ENCODE measurements at regions not wholly inside any gene's neighbourhood (a gene's known extent, or its start where the extent isn't known, plus 50 kb on each side); places are given as distances from the start of the nearest gene placed in this dataset.

DNA sequence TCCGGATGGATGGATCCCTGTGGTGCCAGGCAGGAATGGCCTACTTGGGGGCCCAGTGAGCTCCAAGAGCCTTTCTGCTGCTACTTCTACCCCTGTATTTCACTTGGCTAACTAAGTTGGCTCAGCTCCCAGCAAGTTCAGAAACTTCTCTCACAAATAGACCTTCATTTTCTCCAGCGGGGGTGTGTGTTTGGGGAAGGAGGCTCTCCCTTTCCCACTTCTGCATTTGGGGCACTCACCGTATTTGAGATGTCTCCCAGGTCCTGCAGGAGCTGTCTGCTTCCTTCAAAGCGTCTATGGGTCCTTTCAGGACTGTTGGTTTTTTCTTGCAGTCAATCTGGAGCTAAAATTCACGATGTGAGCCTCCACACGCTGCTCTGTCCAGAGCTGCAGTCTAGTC is 197.7 kb downstream of the SPANXN3 start:
- H3K9me3 ChIP-seq (ENCODE audit: control insufficient read depth in 1 of 2, insufficient read depth in 1 of 2, low read depth in 1 of 2, low read length in 2 of 2): no peaks in the 10 kb centered on the region
- no peak for ATAC-seq

More for the DNA sequence above, 197.7 kb downstream of the SPANXN3 start:
- H3K4me1 ChIP-seq (ENCODE audit: control insufficient read depth in 1 of 2, insufficient read depth in 2 of 2, low read length in 2 of 2): no peaks in the 10 kb centered on the region
- H3K36me3 ChIP-seq (ENCODE audit: control insufficient read depth in 1 of 2, insufficient read depth in 2 of 2, low read length in 2 of 2): no peaks in the 10 kb centered on the region
- H3K9ac ChIP-seq (ENCODE audit: low read length): no peak overlapping the region
- ChIA-PET POLR2A (no interaction called here), RAD21 (ENCODE audit: low non-redundant PET in 1 of 2, low total read pairs in 2 of 2, uncharacterized antibody in 2 of 2, unreplicated experiment in 2 of 2) (no interaction called here), CTCF (no interaction called here)
- no TSS peak for BruUV-seq (replicated peaks)
- no peaks in the 10 kb centered on the region for H3K79me2 ChIP-seq (ENCODE audit: insufficient read depth, low read length)
- DNase-seq (ENCODE audit: low read depth, low spot score): no peak
- intact Hi-C loops (cut with micrococcal nuclease): no loop called here
- no peaks in the 10 kb centered on the region for H3K27me3 ChIP-seq (ENCODE audit: insufficient read depth, low read length)
- no peaks in the 10 kb centered on the region for H3K9me2 ChIP-seq (ENCODE audit: insufficient read depth)
- no peak overlapping the region for H3K4me2 ChIP-seq (ENCODE audit: low read length)
- no peak overlapping the region for H3K27ac ChIP-seq (ENCODE audit: low read depth, low read length)
- no peaks in the 10 kb centered on the region for H4K20me1 ChIP-seq (ENCODE audit: insufficient read depth)
- TF ChIP-seq SRF (IDR thresholded peaks at IDR 0.05; ENCODE audit: low read depth): no peak
- TF ChIP-seq ZFX (IDR thresholded peaks at IDR 0.05): no peak
- no peak for TF ChIP-seq SIN3A (IDR thresholded peaks at IDR 0.05; ENCODE audit: low read depth)
- no peak for TF ChIP-seq FOSL1 (IDR thresholded peaks at IDR 0.05; ENCODE audit: low read depth)
- TF ChIP-seq EZH2 (IDR thresholded peaks at IDR 0.05): no peak
- no peak for TF ChIP-seq YY1 (IDR thresholded peaks at IDR 0.05; ENCODE audit: extremely low read depth, insufficient replicate concordance, low read depth, low read length)
- TF ChIP-seq CEBPB (IDR thresholded peaks at IDR 0.05; ENCODE audit: low read depth): no peak
- TF ChIP-seq, protein P1, sequence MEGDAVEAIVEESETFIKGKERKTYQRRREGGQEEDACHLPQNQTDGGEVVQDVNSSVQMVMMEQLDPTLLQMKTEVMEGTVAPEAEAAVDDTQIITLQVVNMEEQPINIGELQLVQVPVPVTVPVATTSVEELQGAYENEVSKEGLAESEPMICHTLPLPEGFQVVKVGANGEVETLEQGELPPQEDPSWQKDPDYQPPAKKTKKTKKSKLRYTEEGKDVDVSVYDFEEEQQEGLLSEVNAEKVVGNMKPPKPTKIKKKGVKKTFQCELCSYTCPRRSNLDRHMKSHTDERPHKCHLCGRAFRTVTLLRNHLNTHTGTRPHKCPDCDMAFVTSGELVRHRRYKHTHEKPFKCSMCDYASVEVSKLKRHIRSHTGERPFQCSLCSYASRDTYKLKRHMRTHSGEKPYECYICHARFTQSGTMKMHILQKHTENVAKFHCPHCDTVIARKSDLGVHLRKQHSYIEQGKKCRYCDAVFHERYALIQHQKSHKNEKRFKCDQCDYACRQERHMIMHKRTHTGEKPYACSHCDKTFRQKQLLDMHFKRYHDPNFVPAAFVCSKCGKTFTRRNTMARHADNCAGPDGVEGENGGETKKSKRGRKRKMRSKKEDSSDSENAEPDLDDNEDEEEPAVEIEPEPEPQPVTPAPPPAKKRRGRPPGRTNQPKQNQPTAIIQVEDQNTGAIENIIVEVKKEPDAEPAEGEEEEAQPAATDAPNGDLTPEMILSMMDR (IDR thresholded peaks at IDR 0.05 in 2 of 3, conservative IDR thresholded peaks at IDR 0.05 in 1 of 3; ENCODE audit: borderline replicate concordance in 1 of 3, insufficient read depth in 1 of 3, low read depth in 2 of 3, low read length in 2 of 3): no peak
- TF ChIP-seq ZNF274 (IDR thresholded peaks at IDR 0.05; ENCODE audit: low read depth, low read length): no peak
- no peak for TF ChIP-seq CBX3 (IDR thresholded peaks at IDR 0.05; ENCODE audit: low read depth)
- TF ChIP-seq POLR2A (IDR thresholded peaks at IDR 0.05; ENCODE audit: borderline replicate concordance, extremely low read depth, insufficient read depth, insufficient read length): no peak
- TF ChIP-seq SP1 (IDR thresholded peaks at IDR 0.05; ENCODE audit: low read depth): no peak
- no peak for TF ChIP-seq TCF7L2 (IDR thresholded peaks at IDR 0.05; ENCODE audit: borderline replicate concordance, extremely low read depth, insufficient read depth, insufficient read length)
- TF ChIP-seq, protein P2, sequence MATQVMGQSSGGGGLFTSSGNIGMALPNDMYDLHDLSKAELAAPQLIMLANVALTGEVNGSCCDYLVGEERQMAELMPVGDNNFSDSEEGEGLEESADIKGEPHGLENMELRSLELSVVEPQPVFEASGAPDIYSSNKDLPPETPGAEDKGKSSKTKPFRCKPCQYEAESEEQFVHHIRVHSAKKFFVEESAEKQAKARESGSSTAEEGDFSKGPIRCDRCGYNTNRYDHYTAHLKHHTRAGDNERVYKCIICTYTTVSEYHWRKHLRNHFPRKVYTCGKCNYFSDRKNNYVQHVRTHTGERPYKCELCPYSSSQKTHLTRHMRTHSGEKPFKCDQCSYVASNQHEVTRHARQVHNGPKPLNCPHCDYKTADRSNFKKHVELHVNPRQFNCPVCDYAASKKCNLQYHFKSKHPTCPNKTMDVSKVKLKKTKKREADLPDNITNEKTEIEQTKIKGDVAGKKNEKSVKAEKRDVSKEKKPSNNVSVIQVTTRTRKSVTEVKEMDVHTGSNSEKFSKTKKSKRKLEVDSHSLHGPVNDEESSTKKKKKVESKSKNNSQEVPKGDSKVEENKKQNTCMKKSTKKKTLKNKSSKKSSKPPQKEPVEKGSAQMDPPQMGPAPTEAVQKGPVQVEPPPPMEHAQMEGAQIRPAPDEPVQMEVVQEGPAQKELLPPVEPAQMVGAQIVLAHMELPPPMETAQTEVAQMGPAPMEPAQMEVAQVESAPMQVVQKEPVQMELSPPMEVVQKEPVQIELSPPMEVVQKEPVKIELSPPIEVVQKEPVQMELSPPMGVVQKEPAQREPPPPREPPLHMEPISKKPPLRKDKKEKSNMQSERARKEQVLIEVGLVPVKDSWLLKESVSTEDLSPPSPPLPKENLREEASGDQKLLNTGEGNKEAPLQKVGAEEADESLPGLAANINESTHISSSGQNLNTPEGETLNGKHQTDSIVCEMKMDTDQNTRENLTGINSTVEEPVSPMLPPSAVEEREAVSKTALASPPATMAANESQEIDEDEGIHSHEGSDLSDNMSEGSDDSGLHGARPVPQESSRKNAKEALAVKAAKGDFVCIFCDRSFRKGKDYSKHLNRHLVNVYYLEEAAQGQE (IDR thresholded peaks at IDR 0.05; ENCODE audit: low read depth): no peak
- no peak for TF ChIP-seq ELF1 (IDR thresholded peaks at IDR 0.05; ENCODE audit: borderline replicate concordance, low read depth)
- TF ChIP-seq RAD21 (IDR thresholded peaks at IDR 0.05; ENCODE audit: low read depth): no peak
- TF ChIP-seq, protein P3, sequence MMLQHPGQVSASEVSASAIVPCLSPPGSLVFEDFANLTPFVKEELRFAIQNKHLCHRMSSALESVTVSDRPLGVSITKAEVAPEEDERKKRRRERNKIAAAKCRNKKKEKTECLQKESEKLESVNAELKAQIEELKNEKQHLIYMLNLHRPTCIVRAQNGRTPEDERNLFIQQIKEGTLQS (IDR thresholded peaks at IDR 0.05): no peak
- TF ChIP-seq, protein P4, sequence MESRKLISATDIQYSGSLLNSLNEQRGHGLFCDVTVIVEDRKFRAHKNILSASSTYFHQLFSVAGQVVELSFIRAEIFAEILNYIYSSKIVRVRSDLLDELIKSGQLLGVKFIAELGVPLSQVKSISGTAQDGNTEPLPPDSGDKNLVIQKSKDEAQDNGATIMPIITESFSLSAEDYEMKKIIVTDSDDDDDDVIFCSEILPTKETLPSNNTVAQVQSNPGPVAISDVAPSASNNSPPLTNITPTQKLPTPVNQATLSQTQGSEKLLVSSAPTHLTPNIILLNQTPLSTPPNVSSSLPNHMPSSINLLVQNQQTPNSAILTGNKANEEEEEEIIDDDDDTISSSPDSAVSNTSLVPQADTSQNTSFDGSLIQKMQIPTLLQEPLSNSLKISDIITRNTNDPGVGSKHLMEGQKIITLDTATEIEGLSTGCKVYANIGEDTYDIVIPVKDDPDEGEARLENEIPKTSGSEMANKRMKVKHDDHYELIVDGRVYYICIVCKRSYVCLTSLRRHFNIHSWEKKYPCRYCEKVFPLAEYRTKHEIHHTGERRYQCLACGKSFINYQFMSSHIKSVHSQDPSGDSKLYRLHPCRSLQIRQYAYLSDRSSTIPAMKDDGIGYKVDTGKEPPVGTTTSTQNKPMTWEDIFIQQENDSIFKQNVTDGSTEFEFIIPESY (IDR thresholded peaks at IDR 0.05; ENCODE audit: extremely low read depth, insufficient replicate concordance, low read length): no peak
- no peak overlapping the region for H3K4me3 ChIP-seq (replicated peaks in 1 of 2; ENCODE audit: low read depth in 1 of 2, low read length in 2 of 2)
- no peak overlapping the region for H2AFZ ChIP-seq (ENCODE audit: low read depth, low read length, poor library complexity, severe bottlenecking)

Measured in HCT116 (cell line).